IgD-negative memory B cell (primary cell): ENCODE measurements at regions not wholly inside any gene's neighbourhood (a gene's known extent, or its start where the extent isn't known, plus 50 kb on each side); places are given as distances from the start of the nearest gene placed in this dataset.

ENCODE experiments used
- H3K27ac Mint-ChIP-seq, 3 donors: one replicate each; pipeline ENCODE4 v1.8.0; 2020 to 2022; ENCODE audit warnings: mild to moderate bottlenecking in 3 of 3, mixed read lengths in 3 of 3, moderate library complexity in 1 of 3
- H3K27me3 Mint-ChIP-seq: one replicate; pipeline ENCODE4 v1.8.0; 2021; ENCODE audit warnings: mixed read lengths
- H3K36me3 Mint-ChIP-seq: one replicate; pipeline ENCODE4 v1.8.0; 2020; ENCODE audit warnings: mild to moderate bottlenecking, mixed read lengths
- H3K4me1 Mint-ChIP-seq, 3 donors: one replicate each; pipeline ENCODE4 v1.8.0; 2020 to 2022; ENCODE audit warnings: mixed read lengths in 3 of 3, mild to moderate bottlenecking in 1 of 3
- H3K4me3 Mint-ChIP-seq, 4 donors: one replicate each; pipeline ENCODE4 v1.8.0; 2020 to 2022; ENCODE audit warnings: mild to moderate bottlenecking in 4 of 4, mixed read lengths in 4 of 4, moderate library complexity in 3 of 4
- H3K9me3 Mint-ChIP-seq, 3 donors: one replicate each; pipeline ENCODE4 v1.8.0; 2020 to 2021; ENCODE audit warnings: mixed read lengths in 3 of 3, mild to moderate bottlenecking in 1 of 3

DNA sequence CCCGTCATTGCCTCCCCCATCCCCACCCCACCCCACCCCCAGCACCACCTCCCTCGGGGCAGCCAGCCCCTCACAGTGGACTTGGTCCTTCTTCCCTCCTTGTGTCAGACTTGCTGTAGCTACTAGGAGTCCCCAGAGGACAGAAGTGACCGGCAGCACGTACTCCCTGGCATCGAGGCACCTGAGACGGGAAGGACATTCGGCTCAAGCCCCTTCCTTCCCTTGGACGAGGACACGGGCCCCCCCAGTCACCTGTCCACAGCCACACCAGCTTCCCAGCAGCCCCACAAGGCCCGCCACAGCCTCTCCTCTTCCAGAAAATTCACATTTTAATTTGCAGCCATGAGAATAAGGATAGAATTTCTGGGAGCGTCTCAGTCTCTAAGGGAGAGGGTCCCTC, 267.8 kb upstream of the SHH start:
- Mint-ChIP-seq H3K4me3 (no peak overlapping the region), H3K27me3 (no peaks in the 10 kb centered on the region), H3K4me1 (peaks cover 0 to 2% (median 0%) of the 10 kb centered on the region in 3 donors), H3K27ac (no peak overlapping the region), H3K9me3 (peaks cover 0 to 2% (median 2%) of the 10 kb centered on the region in 3 donors), H3K36me3 (peaks cover 2% of the 10 kb centered on the region)

DNA sequence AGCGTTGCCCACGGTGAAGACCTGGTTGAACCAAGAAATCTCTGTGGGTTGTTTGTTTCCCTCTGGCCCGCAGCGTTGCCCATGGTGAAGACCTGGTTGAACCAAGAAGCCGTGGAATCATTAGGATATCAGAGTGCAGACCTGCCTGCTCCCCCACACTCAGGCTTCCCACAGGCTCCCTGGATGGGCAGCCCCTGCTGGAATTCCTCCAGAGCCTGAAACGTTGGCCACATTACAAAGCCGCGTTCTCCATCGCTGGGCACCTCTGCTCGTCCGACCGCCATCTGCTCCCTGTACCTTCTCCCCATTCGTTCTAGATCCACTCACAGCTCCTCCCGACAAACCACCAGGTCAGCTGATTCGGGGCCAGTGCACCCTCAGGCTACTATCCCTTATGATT, 266.9 kb upstream of the SHH start:
- Mint-ChIP-seq H3K27me3 (no peaks in the 10 kb centered on the region), H3K4me1 (peaks cover 0 to 2% (median 0%) of the 10 kb centered on the region in 3 donors), H3K9me3 (peaks cover 0 to 4% (median 0%) of the 10 kb centered on the region in 3 donors)

DNA sequence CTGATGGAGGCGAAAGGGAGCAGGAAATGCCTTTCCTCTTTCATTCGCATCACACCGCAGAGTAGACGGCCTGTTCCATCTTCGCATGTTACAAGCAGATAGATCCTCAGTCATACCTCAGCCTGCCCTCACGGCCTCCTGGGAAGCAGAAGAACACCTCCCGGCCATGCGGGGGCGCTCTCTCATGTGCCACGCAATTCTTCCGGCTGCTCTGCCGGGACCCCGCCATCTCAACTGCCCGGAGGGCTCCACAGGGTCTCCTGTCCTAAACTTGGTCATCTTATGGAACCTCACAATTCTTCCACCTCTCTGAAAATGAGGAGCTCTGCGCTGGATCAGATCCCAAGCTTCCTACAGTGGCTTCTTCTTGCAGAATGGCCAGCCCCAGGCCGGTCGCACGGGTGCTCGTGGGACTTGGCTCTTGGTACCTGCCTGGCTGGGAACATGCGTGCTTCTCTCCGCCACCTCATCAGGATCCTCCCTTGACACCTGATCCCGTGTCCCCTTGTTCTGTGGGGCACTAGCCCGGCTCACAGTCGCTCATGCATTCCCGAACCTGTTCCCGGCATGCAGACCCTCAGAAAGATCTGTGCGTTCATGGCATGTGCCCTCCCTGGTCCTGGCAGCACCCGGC, 262.8 kb upstream of the SHH start:
- Mint-ChIP-seq H3K27ac (no peak overlapping the region), H3K9me3 (peaks cover 0 to 3% (median 0%) of the 10 kb centered on the region in 3 donors), H3K4me1 (no peaks in the 10 kb centered on the region), H3K36me3 (no peaks in the 10 kb centered on the region), H3K4me3 (no peak overlapping the region), H3K27me3 (no peaks in the 10 kb centered on the region)

More for the DNA sequence above, 266.9 kb upstream of the SHH start:
- Mint-ChIP-seq H3K36me3 (peaks cover 2% of the 10 kb centered on the region), H3K27ac (no peak overlapping the region), H3K4me3 (no peak overlapping the region)

DNA sequence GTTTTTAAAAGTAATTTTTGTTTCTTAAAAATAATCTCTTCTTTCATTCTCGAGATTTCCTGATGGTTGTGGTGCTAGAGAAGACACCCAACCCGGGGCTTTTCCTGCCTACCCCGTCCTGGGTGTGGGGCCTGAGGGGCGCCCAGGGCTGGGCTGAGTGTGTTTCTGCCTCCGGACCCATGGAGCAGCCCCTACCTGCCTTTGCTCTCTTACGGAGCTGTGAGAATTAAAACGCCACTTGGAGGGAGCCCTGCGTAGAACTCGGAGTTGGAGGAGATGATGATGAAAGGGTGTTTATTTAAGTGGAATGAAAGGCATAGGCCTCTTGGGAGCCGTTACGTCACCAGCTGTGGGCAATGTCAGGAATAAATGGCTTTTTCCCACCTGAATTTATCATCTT, 261.8 kb upstream of the SHH start:
- no peak overlapping the region for H3K4me3 Mint-ChIP-seq
- no peaks in the 10 kb centered on the region for H3K36me3 Mint-ChIP-seq
- H3K27me3 Mint-ChIP-seq = no peaks in the 10 kb centered on the region
- no peak overlapping the region for H3K27ac Mint-ChIP-seq
- peaks cover 0 to 4% (median 0%) of the 10 kb centered on the region in 3 donors for H3K9me3 Mint-ChIP-seq
- H3K4me1 Mint-ChIP-seq = no peaks in the 10 kb centered on the region

DNA sequence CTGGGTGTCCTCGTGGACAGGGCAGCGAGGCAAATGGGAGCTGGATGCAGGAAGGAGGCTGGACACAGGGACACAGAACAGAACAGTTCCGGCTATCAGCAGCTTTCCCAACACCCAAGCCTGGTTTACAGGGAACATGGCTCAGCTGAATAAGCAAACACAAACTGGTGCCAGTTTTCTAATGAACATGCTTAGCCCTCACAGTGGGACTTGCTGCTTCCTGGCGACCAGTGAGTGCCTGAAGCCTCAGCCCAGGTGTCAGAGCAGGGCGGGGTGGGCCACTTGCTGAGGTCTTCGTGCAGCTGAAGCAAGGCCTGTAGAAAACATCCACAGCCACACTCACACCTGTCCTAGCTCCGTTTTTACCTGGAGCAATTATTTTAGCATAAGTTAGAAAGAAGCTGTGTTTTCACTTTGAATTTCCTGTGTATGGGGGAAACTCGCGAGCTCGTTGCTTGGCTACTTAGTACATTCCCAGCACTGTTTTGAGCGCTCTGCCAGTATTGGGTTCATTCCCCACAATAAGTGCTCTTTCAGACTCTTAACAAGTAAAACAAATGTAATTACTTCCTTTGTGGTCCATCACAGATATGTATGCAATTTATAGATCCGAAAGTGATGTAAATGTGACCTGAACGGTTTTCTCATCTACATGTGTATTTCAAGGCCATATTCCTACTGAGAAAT, 261.2 kb upstream of the SHH start:
- Mint-ChIP-seq H3K27ac (no peak overlapping the region), H3K4me1 (no peaks in the 10 kb centered on the region), H3K9me3 (peaks cover 0 to 4% (median 0%) of the 10 kb centered on the region in 3 donors), H3K36me3 (no peaks in the 10 kb centered on the region), H3K27me3 (no peaks in the 10 kb centered on the region), H3K4me3 (no peak overlapping the region)

DNA sequence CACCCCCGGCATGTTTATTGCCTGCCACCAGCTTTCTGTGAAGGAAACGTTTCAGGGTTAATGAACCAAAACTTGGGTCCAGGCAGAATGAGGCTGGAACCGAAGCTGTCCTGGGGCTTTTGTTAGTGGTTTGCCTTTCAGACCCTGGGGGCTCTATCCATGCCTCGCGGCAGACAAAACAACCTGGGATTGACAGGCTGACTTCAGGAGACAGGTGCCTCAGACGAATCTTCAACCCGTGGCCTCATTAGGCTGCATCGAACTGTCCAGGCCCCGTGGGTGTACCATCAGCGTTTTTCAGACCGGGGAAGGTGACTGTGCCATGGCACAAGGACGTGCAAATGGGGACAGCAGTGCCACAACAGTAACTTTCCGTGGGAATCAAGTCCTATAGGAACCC, 259.3 kb upstream of the SHH start:
- no peaks in the 10 kb centered on the region for H3K4me1 Mint-ChIP-seq
- peaks cover 0 to 7% (median 6%) of the 10 kb centered on the region in 3 donors for H3K9me3 Mint-ChIP-seq
- no peaks in the 10 kb centered on the region for H3K36me3 Mint-ChIP-seq
- no peak overlapping the region for H3K27ac Mint-ChIP-seq
- H3K4me3 Mint-ChIP-seq = no peak overlapping the region
- H3K27me3 Mint-ChIP-seq = no peaks in the 10 kb centered on the region

- Mint-ChIP-seq H3K9me3 (peaks cover 0 to 7% (median 6%) of the 10 kb centered on the region in 3 donors), H3K27me3 (no peaks in the 10 kb centered on the region), H3K36me3 (no peaks in the 10 kb centered on the region), H3K27ac (no peak overlapping the region), H3K4me3 (no peak overlapping the region), H3K4me1 (no peaks in the 10 kb centered on the region)
Measured at GRCh38 chr7:156069891-156070290, 257.6 kb upstream of the SHH start.

DNA sequence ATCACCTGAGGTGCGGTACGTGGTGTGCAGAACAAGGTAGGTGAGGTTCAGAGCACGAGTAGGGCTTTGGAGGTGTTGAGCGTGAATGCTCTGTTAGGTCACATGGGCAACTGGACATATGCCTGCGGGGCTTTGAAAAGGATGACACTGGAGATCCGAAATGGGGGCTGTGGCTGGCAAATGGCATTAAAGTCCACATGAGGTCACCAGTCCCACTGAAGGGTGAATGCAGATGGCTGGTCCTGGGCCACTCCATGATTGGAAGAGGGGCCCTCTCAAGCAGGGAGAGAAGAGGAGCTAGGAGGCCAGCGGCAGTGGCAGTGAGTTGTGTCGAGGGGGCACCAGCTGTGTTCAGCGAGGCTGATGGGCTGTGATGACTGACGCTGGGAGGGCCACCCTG, 254.9 kb upstream of the SHH start:
- no peaks in the 10 kb centered on the region for H3K36me3 Mint-ChIP-seq
- no peaks in the 10 kb centered on the region for H3K27me3 Mint-ChIP-seq
- no peak overlapping the region for H3K27ac Mint-ChIP-seq
- peak overlapping the region in 1 of 4 donors; percentile 30 for H3K4me3 Mint-ChIP-seq
- H3K4me1 Mint-ChIP-seq = no peaks in the 10 kb centered on the region
- peaks cover 0 to 6% (median 5%) of the 10 kb centered on the region in 3 donors for H3K9me3 Mint-ChIP-seq

DNA sequence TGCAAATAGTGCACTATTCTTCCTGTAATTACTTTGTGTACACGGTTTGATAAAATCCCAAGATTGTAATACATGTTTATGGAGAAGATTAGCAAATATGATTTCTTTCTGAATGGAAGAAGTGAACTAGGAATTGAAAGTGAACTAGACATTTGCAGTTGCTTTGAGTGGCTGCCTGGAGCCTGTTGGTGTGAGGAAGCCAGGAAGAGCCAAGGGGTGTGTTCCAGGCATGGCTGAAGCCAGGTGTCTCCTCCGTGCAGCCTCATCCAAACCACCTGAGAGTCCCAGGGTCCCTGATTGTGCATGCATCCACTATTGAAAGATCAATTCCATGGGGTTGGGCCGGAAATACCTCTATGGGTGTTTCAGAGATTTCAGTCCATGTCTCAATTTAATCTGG, 253.1 kb upstream of the SHH start:
- Mint-ChIP-seq H3K36me3 (no peaks in the 10 kb centered on the region), H3K27me3 (no peaks in the 10 kb centered on the region), H3K4me1 (no peaks in the 10 kb centered on the region)

DNA sequence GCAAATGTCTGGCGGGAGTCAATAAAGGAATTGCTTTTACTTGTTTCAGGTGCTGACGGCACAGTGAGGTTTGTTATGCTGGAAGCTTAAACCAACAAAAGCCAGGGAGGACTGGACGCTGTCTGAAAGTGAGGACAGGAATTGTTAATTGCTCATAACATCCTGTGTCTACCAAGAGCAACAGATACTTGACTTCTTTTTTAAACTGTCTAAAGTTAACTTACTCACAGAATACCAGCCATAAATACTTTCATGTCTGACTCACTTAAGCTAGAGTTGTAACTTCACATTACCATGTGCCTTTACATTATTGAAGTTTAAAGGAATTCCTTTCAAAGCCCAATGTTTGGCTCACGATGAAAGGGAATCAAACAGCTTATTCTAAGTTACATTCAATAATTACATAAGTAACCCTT, 252.7 kb upstream of the SHH start:
- no peak overlapping the region for H3K27ac Mint-ChIP-seq
- no peak overlapping the region for H3K4me3 Mint-ChIP-seq
- H3K36me3 Mint-ChIP-seq = no peaks in the 10 kb centered on the region
- H3K27me3 Mint-ChIP-seq = no peaks in the 10 kb centered on the region
- H3K4me1 Mint-ChIP-seq = no peaks in the 10 kb centered on the region
- H3K9me3 Mint-ChIP-seq = peaks cover 5 to 11% (median 10%) of the 10 kb centered on the region in 3 donors

More for the DNA sequence above, 253.1 kb upstream of the SHH start:
- H3K27ac Mint-ChIP-seq = no peak overlapping the region
- H3K9me3 Mint-ChIP-seq = peaks cover 5 to 8% (median 7%) of the 10 kb centered on the region in 3 donors
- H3K4me3 Mint-ChIP-seq = no peak overlapping the region

- peaks cover 5 to 11% (median 10%) of the 10 kb centered on the region in 3 donors for H3K9me3 Mint-ChIP-seq
- H3K27ac Mint-ChIP-seq = no peak overlapping the region
- H3K27me3 Mint-ChIP-seq = no peaks in the 10 kb centered on the region
- no peak overlapping the region for H3K4me3 Mint-ChIP-seq
- H3K36me3 Mint-ChIP-seq = no peaks in the 10 kb centered on the region
- no peaks in the 10 kb centered on the region for H3K4me1 Mint-ChIP-seq
Measured at GRCh38 chr7:156063241-156063810, 251.1 kb upstream of the SHH start.

DNA sequence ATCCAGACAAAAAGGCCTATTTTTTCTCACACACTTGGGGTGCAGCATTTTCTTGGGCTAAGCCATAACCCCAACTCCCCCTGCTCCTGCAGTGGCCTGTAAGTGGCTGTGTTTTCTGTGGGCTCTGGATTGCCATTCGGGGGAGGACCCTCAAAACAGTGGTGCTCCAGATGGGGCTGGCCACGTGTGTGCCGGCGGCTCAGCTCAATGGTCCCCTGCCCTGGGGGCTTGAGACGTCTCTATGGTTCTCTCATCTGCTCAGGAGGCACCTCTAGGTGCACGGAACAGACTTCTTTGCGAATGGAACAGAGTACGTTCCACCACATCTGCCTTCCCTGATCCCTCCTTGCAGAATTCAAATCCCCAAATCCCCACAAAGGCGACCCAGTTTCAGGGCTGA, 250.0 kb upstream of the SHH start:
- no peaks in the 10 kb centered on the region for H3K27me3 Mint-ChIP-seq
- H3K27ac Mint-ChIP-seq = no peak overlapping the region
- peaks cover 2 to 11% (median 10%) of the 10 kb centered on the region in 3 donors for H3K9me3 Mint-ChIP-seq
- H3K4me3 Mint-ChIP-seq = no peak overlapping the region
- H3K4me1 Mint-ChIP-seq = no peaks in the 10 kb centered on the region
- H3K36me3 Mint-ChIP-seq = no peaks in the 10 kb centered on the region

- Mint-ChIP-seq H3K27me3 (no peaks in the 10 kb centered on the region), H3K9me3 (peaks cover 2 to 10% (median 7%) of the 10 kb centered on the region in 3 donors), H3K4me1 (no peaks in the 10 kb centered on the region), H3K4me3 (no peak overlapping the region), H3K36me3 (no peaks in the 10 kb centered on the region), H3K27ac (no peak overlapping the region)
Measured at GRCh38 chr7:156061689-156062255, 249.5 kb upstream of the SHH start.

DNA sequence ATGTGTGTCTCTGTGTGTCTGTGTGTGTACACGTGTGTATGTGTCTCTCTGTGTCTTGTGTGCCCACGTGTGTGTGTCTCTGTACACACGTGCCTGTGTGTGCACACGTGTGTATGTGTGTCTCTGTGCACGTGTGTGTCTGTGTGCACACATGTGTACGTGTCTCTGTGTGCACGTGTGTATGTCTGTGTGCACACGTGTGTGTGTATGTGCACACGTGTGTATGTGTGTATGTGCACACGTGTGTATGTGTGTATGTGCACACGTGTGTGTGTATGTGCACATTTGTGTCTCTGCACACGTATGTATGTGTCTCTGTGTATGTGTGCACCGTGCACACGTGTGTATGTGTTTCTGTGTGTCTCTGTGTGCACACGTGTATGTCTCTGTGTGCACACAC, 248.7 kb upstream of the SHH start:
- no peaks in the 10 kb centered on the region for H3K4me1 Mint-ChIP-seq

GRCh38 chr7:156059369-156059768, 247.1 kb upstream of the SHH start:
- Mint-ChIP-seq H3K27me3 (no peaks in the 10 kb centered on the region), H3K9me3 (peaks cover 2 to 10% (median 5%) of the 10 kb centered on the region in 3 donors), H3K4me1 (no peaks in the 10 kb centered on the region), H3K36me3 (no peaks in the 10 kb centered on the region), H3K27ac (no peak overlapping the region), H3K4me3 (no peak overlapping the region)

More for the DNA sequence above, 248.7 kb upstream of the SHH start:
- H3K9me3 Mint-ChIP-seq = peaks cover 2 to 10% (median 5%) of the 10 kb centered on the region in 3 donors
- no peak overlapping the region for H3K4me3 Mint-ChIP-seq
- no peaks in the 10 kb centered on the region for H3K27me3 Mint-ChIP-seq
- no peaks in the 10 kb centered on the region for H3K36me3 Mint-ChIP-seq
- peak overlapping the region in 1 of 3 donors; percentile 16 for H3K27ac Mint-ChIP-seq
